NCI-H1048 (cell line): ENCODE measurements at regions not wholly inside any gene's neighbourhood (a gene's known extent, or its start where the extent isn't known, plus 50 kb on each side); places are given as distances from the start of the nearest gene placed in this dataset.

ENCODE experiments used
- DNase-seq: peaks from one replicate; lab custom pipeline; 2025; lab: John Stamatoyannopoulos, UW

DNA sequence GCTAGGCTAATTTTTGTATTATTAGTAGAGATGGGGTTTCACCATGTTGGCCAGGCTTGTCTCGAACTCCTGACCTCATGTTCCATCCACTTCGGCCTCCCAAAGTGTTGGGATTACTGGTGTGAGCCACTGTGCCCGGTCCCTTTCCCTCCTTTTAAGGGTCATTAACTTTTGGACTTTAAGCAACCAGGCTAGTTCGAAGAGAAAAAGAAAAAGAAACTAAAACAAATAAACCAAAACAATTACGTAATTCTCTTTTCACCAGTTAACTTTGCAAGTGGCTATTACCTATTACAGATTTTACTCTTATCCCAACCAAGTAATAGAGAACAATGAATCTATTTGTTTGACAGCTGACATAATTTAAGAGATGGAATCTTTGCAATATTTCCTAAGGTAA, 72.8 kb upstream of the SEMA3C start:
- no peak for DNase-seq

DNA sequence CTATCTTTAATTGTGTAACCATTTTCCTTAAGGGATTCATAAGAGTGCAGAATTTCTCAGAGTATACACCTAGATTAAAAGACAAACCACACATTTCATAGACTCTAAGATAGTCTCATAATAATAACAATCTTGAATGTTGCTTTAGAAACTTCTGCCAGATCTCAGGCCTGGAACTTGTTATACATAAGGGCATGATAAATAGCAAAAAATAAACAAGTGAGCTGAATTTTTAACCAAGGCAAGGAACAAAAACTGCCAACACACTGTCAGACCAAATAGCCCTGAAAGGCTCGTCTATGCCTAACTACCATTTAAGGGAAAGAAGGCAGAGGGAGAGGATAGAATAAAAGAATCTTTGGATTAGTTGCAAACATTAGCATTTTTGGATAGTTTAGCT, 65.8 kb upstream of the SEMA3C start:
- no peak for DNase-seq

- no peak for DNase-seq
These were observed 62.6 kb upstream of the SEMA3C start for GRCh38 chr7:80981405-80981804.

DNA sequence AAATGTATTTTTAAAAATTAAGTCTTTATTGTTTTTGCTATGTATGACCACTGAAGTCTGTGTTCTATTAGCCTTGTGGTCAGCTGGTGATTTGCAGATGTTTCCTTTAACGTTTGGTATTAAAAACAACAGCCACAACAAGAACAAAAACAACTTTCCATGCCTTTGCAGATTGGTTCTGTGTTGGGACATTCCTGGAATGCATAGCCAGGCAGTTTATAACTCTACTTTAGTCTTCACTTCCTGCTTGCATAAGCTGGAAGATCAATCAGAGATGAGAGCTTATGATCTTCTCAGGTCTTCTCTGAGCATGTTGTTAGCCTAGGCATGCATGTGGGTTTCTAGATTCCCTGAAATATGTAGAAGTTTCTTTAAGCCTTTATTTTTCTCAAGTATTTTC, 58.9 kb upstream of the SEMA3C start:
- DNase-seq, result no peak

DNA sequence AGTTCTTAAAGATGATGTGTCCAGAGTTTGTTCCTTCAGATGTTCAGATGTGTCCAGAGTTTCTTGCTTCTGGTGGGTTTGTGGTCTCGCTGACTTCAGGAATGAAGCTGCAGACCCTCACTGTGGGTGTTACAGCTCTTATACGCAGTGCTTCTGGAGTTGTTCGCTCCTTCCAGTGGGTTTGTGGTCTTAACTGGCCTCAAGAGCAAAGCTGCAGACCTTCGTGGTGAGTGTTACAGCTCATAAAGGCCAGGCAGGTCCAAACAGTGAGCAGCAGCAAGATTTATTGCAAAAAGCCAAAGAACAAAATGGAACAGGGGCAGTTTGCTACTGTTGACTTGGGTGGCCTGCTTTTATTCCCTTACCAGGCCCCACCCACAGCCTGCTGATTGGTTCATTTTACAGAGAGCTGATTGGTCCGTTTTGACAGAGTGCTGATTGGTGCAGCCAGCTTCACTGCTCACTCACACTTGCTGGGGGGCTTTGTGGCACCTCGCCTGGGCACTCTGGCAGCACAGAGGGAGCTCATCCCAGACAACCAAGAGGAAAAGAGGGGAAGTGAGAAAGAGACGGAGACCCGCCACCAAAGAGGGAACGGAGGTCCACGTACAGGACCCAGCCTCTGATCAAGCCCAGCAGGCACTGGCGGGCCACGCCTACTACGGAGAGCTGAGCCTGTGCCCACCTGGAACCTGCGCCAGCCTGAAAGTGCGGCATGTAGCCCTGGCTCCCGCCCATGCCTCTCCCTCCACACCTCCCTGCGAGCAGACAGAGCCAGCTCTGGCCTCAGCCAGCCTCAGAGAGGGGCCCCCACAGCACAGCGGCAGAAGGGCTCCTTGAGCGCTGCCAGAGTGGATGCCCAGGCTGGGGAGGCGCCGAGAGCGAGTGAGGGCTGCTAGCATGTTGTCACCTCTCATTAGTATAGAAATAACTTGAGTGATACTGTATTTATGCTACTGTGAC, 55.8 kb upstream of the SEMA3C start:
- DNase-seq, result no peak

GRCh38 chr7:80971225-80971624, 52.4 kb upstream of the SEMA3C start:
- no peak for DNase-seq
